ENCODE measurements at regions not wholly inside any gene's neighbourhood (a gene's known extent, or its start where the extent isn't known, plus 50 kb on each side); places are given as distances from the start of the nearest gene placed in this dataset.

DNA sequence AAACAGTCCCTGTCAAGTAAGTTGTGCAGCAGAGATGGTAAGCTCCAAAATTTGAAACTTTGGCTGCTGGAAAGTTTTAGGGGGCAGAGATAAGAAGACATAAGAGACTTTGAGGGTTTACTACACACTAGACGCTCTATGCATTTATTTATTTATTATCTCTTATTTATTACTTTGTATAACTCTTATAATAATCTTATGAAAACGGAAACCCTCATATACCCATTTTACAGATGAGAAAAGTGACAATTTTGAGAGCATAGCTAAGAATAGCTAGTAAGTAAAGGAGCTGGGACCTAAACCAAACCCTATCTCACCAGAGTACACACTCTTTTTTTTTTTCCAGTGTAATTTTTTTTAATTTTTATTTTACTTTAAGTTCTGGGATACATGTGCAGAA lies 112.8 kb upstream of the PKDCC start:
- 66 to 93% (median 92%) methylated on average over 2 of the region's 2 CpGs for WGBS, 5 donors
- no peaks in the 10 kb centered on the region for H3K27me3 ChIP-seq
- intact Hi-C loops (cut with DNase I; ENCODE audit: low total_unique reads) = no loop called here
- peaks cover 5 to 53% (median 25%) of the 10 kb centered on the region in 4 donors for H3K4me1 ChIP-seq
- H3K36me3 ChIP-seq = no peaks in the 10 kb centered on the region
- no peak for DNase-seq
- TF ChIP-seq POLR2AphosphoS5 (IDR thresholded peaks at IDR 0.05) (no peak), EP300 (IDR thresholded peaks at IDR 0.05) (no peak), POLR2A (IDR thresholded peaks at IDR 0.05) (no peak)
- TF ChIP-seq, protein P1, sequence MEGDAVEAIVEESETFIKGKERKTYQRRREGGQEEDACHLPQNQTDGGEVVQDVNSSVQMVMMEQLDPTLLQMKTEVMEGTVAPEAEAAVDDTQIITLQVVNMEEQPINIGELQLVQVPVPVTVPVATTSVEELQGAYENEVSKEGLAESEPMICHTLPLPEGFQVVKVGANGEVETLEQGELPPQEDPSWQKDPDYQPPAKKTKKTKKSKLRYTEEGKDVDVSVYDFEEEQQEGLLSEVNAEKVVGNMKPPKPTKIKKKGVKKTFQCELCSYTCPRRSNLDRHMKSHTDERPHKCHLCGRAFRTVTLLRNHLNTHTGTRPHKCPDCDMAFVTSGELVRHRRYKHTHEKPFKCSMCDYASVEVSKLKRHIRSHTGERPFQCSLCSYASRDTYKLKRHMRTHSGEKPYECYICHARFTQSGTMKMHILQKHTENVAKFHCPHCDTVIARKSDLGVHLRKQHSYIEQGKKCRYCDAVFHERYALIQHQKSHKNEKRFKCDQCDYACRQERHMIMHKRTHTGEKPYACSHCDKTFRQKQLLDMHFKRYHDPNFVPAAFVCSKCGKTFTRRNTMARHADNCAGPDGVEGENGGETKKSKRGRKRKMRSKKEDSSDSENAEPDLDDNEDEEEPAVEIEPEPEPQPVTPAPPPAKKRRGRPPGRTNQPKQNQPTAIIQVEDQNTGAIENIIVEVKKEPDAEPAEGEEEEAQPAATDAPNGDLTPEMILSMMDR (IDR thresholded peaks at IDR 0.05) = no peak
- no peak overlapping the region for H3K27ac ChIP-seq
- no peak overlapping the region for H3K4me3 ChIP-seq
- no peaks in the 10 kb centered on the region for H3K9me3 ChIP-seq

DNA sequence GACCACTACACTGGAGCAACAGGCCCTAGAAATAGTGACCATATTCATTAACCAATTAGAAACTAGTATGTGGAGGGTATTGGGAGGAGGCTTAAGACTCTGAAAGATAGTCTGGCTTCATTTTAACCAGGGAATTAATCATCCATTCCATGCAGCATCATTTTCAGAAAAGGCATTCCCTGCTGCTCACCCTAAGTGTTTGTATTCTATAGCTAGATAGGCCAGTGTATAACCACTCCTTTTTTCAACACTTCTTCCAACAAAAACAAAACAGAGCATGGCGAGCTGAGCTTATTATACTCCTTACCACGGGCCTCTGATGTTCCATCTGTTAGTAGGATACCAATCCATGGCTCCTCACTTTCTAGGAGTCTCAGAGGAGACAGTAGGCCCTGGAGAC lies 112.0 kb upstream of the PKDCC start:
- no peak overlapping the region for H3K27ac ChIP-seq
- no peaks in the 10 kb centered on the region for H3K27me3 ChIP-seq
- H3K36me3 ChIP-seq = no peaks in the 10 kb centered on the region
- WGBS, 5 donors = 50 to 71% (median 69%) methylated on average over 2 of the region's 2 CpGs
- no peaks in the 10 kb centered on the region for H3K9me3 ChIP-seq
- H3K4me3 ChIP-seq = no peak overlapping the region
- intact Hi-C loops (cut with DNase I; ENCODE audit: low total_unique reads) = no loop called here
- H3K4me1 ChIP-seq = peaks cover 5 to 53% (median 26%) of the 10 kb centered on the region in 4 donors
- TF ChIP-seq POLR2A (IDR thresholded peaks at IDR 0.05) (no peak), EP300 (IDR thresholded peaks at IDR 0.05) (no peak), POLR2AphosphoS5 (IDR thresholded peaks at IDR 0.05) (no peak)
- TF ChIP-seq, protein P1 (IDR thresholded peaks at IDR 0.05) = no peak
- DNase-seq = no peak

DNA sequence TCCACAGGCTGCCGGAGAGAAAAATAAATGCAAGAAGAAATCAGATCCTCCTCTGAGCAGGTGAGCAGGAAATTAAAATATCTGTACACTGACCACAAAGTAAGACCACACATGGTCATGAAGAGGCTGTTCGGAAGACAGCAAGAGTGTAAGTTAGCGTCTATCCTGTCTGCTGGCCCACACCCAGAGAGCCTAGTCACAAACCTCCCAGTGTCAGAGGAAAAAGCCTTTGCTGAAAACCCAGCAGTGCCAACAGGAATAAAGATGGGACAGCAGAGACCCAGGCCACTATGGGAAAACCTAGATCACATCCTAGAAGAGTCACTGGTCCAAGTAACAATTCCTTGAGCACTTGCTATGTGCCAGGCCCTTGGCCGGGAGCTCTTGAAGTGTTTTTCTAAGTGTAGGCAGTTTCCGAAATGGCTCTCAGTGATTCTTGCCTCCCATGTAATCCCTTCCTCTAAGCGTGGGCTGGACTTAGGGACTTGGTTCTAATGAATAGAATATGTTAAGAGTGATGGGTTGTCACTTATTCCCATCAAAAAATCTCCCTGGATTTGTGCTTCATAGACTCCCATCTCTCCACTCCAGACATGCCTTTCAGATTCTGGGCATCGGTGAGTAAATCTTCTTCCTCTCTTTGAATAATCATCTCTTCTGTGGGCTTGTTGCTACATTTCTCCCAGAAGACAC lies 110.9 kb upstream of the PKDCC start:
- H3K9me3 ChIP-seq = no peaks in the 10 kb centered on the region
- no peak overlapping the region for H3K4me3 ChIP-seq
- H3K4me1 ChIP-seq = peaks cover 5 to 45% (median 22%) of the 10 kb centered on the region in 4 donors
- no peak for TF ChIP-seq EP300 (IDR thresholded peaks at IDR 0.05)
- no peak for TF ChIP-seq POLR2A (IDR thresholded peaks at IDR 0.05)
- no peak for TF ChIP-seq POLR2AphosphoS5 (IDR thresholded peaks at IDR 0.05)
- TF ChIP-seq, protein P1 (IDR thresholded peaks at IDR 0.05) = no peak
- DNase-seq = no peak
- intact Hi-C loops (cut with DNase I; ENCODE audit: low total_unique reads) = no loop called here
- no peaks in the 10 kb centered on the region for H3K36me3 ChIP-seq
- 84 to 91% (median 86%) methylated on average over 7 of the region's 7 CpGs for WGBS, 5 donors
- H3K27ac ChIP-seq = no peak overlapping the region
- no peaks in the 10 kb centered on the region for H3K27me3 ChIP-seq

DNA sequence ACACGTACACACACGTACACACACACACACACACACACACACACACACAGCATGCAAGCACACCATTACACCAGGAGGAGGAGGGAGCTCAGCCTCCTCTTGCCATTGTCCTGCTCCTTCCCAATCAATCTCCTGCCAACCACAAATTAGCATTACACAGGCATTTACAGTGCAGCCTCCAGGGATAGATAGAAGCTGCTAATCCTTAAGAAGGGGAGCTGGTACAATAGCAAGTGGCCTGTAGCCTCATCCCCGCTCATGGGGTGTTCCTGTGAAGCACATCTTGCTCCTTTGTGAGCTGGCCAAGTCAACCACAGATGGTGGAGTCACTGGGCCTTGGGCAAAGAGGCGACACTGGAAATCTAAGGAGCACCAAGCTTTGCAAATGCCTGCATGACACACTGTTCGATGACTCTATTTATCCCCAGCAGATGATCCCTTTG lies 110.3 kb upstream of the PKDCC start:
- H3K4me3 ChIP-seq = no peak overlapping the region
- H3K9me3 ChIP-seq = no peaks in the 10 kb centered on the region
- TF ChIP-seq POLR2A (IDR thresholded peaks at IDR 0.05) (no peak), POLR2AphosphoS5 (IDR thresholded peaks at IDR 0.05) (no peak), EP300 (IDR thresholded peaks at IDR 0.05) (no peak)
- TF ChIP-seq, protein P1 (IDR thresholded peaks at IDR 0.05) = no peak
- WGBS, 5 donors = 69 to 84% (median 80%) methylated on average over 5 of the region's 5 CpGs
- peaks cover 0 to 40% (median 19%) of the 10 kb centered on the region in 4 donors for H3K4me1 ChIP-seq
- intact Hi-C loops (cut with DNase I; ENCODE audit: low total_unique reads) = no loop called here
- no peaks in the 10 kb centered on the region for H3K27me3 ChIP-seq
- peak overlapping the region in 1 of 5 donors; percentile 11 for H3K27ac ChIP-seq
- no peaks in the 10 kb centered on the region for H3K36me3 ChIP-seq
- DNase-seq = no peak

Data from stomach (tissue), 8 donors.